ENCODE measurements at regions not wholly inside any gene's neighbourhood (a gene's known extent, or its start where the extent isn't known, plus 50 kb on each side); places are given as distances from the start of the nearest gene placed in this dataset.

- ChIA-PET CTCF (no interaction called here), POLR2A (no interaction called here)
- H3K4me2 ChIP-seq (ENCODE audit: insufficient read depth, low read length) = no peak overlapping the region
- no peaks in the 10 kb centered on the region for H3K27me3 ChIP-seq (ENCODE audit: control insufficient read depth in 2 of 2, insufficient read depth in 2 of 2, low read length in 2 of 2)
- no peak overlapping the region for H3K27ac ChIP-seq (ENCODE audit: insufficient read depth, low read depth, low read length)
- H2AFZ ChIP-seq (ENCODE audit: low read depth, low read length) = no peak overlapping the region
- H3K36me3 ChIP-seq (ENCODE audit: control insufficient read depth in 2 of 2, extremely low read depth in 1 of 2, insufficient read depth in 2 of 2, low read length in 2 of 2) = no peaks in the 10 kb centered on the region
- intact Hi-C loops (cut with micrococcal nuclease) (no loop called here), dilution Hi-C loops (cut with MboI; ENCODE audit: extremely low pct_ligation_motif_present, low sequenced_read_pairs) (no loop called here)
- H3K9me3 ChIP-seq (replicated peaks; ENCODE audit: control insufficient read depth, insufficient read depth, low read length) = no peaks in the 10 kb centered on the region
- H3K4me3 ChIP-seq (replicated peaks in 1 of 3; ENCODE audit: insufficient read depth in 1 of 3, low read depth in 1 of 3, low read length in 3 of 3) = no peak overlapping the region
- no TSS peak for BruUV-seq (replicated peaks)
- H3K9ac ChIP-seq (replicated peaks; ENCODE audit: extremely low read depth, insufficient read depth, low read length) = no peak overlapping the region
- H3K79me2 ChIP-seq (ENCODE audit: control insufficient read depth, insufficient read depth, low read length) = no peaks in the 10 kb centered on the region
- H4K20me1 ChIP-seq (replicated peaks; ENCODE audit: control insufficient read depth, extremely low read depth, insufficient read depth, low read length) = no peaks in the 10 kb centered on the region
- no peaks in the 10 kb centered on the region for H3K4me1 ChIP-seq (ENCODE audit: control insufficient read depth, extremely low read depth, insufficient read depth, low read length)
- DNase-seq (ENCODE audit: low read depth, low spot score) (no peak), FAIRE-seq (no peak)
- H3K9me1 ChIP-seq (replicated peaks; ENCODE audit: control insufficient read depth, extremely low read depth, insufficient read depth, low read length) = no peaks in the 10 kb centered on the region
- TF ChIP-seq POLR2AphosphoS5 (IDR thresholded peaks at IDR 0.05; ENCODE audit: insufficient read depth, low read depth, low read length) (no peak), MAX (IDR thresholded peaks at IDR 0.05; ENCODE audit: insufficient read depth, insufficient read length) (no peak), POLR2A (IDR thresholded peaks at IDR 0.05; ENCODE audit: low read depth, low read length) (no peak), CTCF (IDR thresholded peaks at IDR 0.05; ENCODE audit: extremely low read depth in 1 of 2, insufficient read depth in 1 of 2, low read depth in 1 of 2, low read length in 2 of 2) (no peak), FOS (IDR thresholded peaks at IDR 0.05; ENCODE audit: borderline replicate concordance, insufficient read depth, low read length) (no peak), EZH2 (IDR thresholded peaks at IDR 0.05; ENCODE audit: borderline replicate concordance, low read depth, low read length, severe bottlenecking) (no peak)
These were observed 1074.7 kb upstream of the NXPH2 start for GRCh38 chr2:139854769-139855483.
